DND-41 (cell line): ENCODE measurements at regions not wholly inside any gene's neighbourhood (a gene's known extent, or its start where the extent isn't known, plus 50 kb on each side); places are given as distances from the start of the nearest gene placed in this dataset.

Source experiments
- ATAC-seq: fragments of 200-7000 bp; cut with Tn5 transposase; 3 replicates; pipeline ENCODE4 v1.9.1; 2021; ENCODE audit warnings: low read depth; ENCODE audit not compliant: insufficient read depth
- DNase-seq: peaks from one replicate; pipeline ENCODE4 v3.0.0-alpha.2; 2020
- H2AFZ ChIP-seq: 2 replicates; pipeline ENCODE4 v1.6.0; 2012; ENCODE audit warnings: low read depth, low read length
- H3K27ac ChIP-seq: 2 replicates; pipeline ENCODE4 v1.5.1; 2012; ENCODE audit warnings: low read length, inconsistent platforms
- H3K27me3 ChIP-seq: fragments of 200-600 bp; sonication (generic); 2 replicates; pipeline ENCODE4 v1.6.0; 2012; ENCODE audit warnings: low read length, mild to moderate bottlenecking, inconsistent platforms; ENCODE audit not compliant: insufficient read depth, poor library complexity
- H3K36me3 ChIP-seq: 2 replicates; pipeline ENCODE4 v1.5.1; 2012; ENCODE audit warnings: low read length, inconsistent platforms; ENCODE audit not compliant: insufficient read depth
- H3K4me1 ChIP-seq: 2 replicates; pipeline ENCODE4 v1.5.1; 2012; ENCODE audit warnings: mild to moderate bottlenecking, low read length; ENCODE audit not compliant: insufficient read depth
- H3K4me2 ChIP-seq: 2 replicates; pipeline ENCODE4 v1.6.0; 2012; ENCODE audit warnings: mild to moderate bottlenecking, moderate library complexity, low read length, inconsistent platforms; ENCODE audit not compliant: insufficient read depth
- H3K4me3 ChIP-seq, 2 experiments: fragments of 200-600 bp in 1 of 2; shearing (Covaris generic) in 1 of 2; 2 replicates each; pipeline ENCODE4 v1.5.1; 2012 to 2016; ENCODE audit warnings: inconsistent platforms in 2 of 2, low read length in 2 of 2, mild to moderate bottlenecking in 2 of 2, low read depth in 1 of 2, moderate library complexity in 1 of 2
- H3K79me2 ChIP-seq: 2 replicates; pipeline ENCODE4 v1.6.0; 2012; ENCODE audit warnings: low read length, inconsistent platforms; ENCODE audit not compliant: insufficient read depth
- H3K9ac ChIP-seq: 2 replicates; pipeline ENCODE4 v1.6.0; 2012; ENCODE audit warnings: low read depth, mild to moderate bottlenecking, inconsistent platforms, low read length, moderate library complexity
- H3K9me3 ChIP-seq: 2 replicates; pipeline ENCODE4 v1.5.1; 2012; ENCODE audit warnings: low read length, moderate library complexity, mild to moderate bottlenecking, inconsistent platforms; ENCODE audit not compliant: insufficient read depth, severe bottlenecking
- H4K20me1 ChIP-seq: 2 replicates; pipeline ENCODE4 v1.6.0; 2012; ENCODE audit warnings: low read length; ENCODE audit not compliant: insufficient read depth
- EZH2 ChIP-seq: IDR thresholded peaks from 3 replicates; pipeline ENCODE4 v1.6.1; 2012; ENCODE audit warnings: borderline replicate concordance, low read depth, mild to moderate bottlenecking, moderate library complexity, low read length, inconsistent platforms; ENCODE audit not compliant: severe bottlenecking
- TF ChIP-seq, protein P1 (sequence below): IDR thresholded peaks from 2 replicates; pipeline ENCODE4 v1.5.1; 2012; ENCODE audit warnings: borderline replicate concordance, low read length, moderate library complexity, mild to moderate bottlenecking; ENCODE audit not compliant: poor library complexity, severe bottlenecking; ENCODE audit errors: extremely low read depth

DNA sequence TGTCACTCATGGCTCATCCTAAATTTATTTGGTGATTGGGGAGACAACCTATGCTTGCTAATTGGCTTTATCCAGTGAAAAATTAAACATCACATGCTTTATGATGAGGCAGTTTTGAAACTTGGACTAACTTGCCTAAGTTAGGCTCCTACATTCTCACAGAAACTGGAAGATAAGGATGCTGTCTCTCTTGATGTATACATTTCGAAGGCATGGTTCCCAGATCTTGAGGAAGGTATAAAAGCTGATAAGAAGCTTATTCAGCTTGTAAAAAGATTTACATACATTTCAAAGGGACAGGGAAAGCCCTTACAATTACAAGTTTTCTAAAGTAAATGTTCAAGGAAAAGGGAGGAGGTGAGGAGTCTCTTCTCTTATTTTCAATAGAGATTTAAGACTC lies 561.7 kb downstream of the IPMK start:
- Histone ChIP-seq H3K4me3 (no peak overlapping the region), H3K27ac (no peak overlapping the region), H3K27me3 (no peaks in the 10 kb centered on the region), H2AFZ (no peak overlapping the region), H3K9ac (no peak overlapping the region), H3K79me2 (no peaks in the 10 kb centered on the region), H3K4me1 (no peaks in the 10 kb centered on the region), H3K4me2 (no peak overlapping the region), H3K36me3 (no peaks in the 10 kb centered on the region), H3K9me3 (no peaks in the 10 kb centered on the region), H4K20me1 (no peaks in the 10 kb centered on the region)
- ATAC-seq, result no peak
- no peak for TF ChIP-seq EZH2
- TF ChIP-seq, protein P1, sequence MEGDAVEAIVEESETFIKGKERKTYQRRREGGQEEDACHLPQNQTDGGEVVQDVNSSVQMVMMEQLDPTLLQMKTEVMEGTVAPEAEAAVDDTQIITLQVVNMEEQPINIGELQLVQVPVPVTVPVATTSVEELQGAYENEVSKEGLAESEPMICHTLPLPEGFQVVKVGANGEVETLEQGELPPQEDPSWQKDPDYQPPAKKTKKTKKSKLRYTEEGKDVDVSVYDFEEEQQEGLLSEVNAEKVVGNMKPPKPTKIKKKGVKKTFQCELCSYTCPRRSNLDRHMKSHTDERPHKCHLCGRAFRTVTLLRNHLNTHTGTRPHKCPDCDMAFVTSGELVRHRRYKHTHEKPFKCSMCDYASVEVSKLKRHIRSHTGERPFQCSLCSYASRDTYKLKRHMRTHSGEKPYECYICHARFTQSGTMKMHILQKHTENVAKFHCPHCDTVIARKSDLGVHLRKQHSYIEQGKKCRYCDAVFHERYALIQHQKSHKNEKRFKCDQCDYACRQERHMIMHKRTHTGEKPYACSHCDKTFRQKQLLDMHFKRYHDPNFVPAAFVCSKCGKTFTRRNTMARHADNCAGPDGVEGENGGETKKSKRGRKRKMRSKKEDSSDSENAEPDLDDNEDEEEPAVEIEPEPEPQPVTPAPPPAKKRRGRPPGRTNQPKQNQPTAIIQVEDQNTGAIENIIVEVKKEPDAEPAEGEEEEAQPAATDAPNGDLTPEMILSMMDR, result no peak
- DNase-seq, result no peak

DNA sequence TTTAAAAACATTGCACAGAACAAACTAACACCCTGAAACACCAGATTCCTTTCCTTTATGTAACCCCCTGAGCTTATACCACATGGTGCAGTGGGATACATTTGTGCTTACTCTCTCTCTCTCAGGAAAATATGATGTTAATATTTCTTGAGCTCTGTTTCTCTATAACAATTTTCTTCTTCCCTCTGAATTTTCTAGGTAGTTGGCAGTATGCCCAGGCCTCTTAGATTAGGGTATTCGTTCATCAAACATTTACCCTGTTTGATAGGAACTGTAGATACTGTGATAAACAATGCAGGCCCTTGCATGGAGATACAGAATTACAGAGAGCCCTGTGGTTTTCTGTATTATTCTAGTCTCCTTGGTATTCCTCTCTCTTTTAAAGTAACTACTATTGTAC lies 567.8 kb downstream of the IPMK start:
- Histone ChIP-seq H3K4me3 (no peak overlapping the region), H3K27me3 (no peaks in the 10 kb centered on the region), H2AFZ (no peak overlapping the region), H3K4me2 (no peak overlapping the region), H3K79me2 (no peaks in the 10 kb centered on the region), H3K27ac (no peak overlapping the region), H3K4me1 (no peaks in the 10 kb centered on the region), H3K9ac (no peak overlapping the region), H4K20me1 (no peaks in the 10 kb centered on the region), H3K9me3 (no peaks in the 10 kb centered on the region), H3K36me3 (no peaks in the 10 kb centered on the region)
- no peak for TF ChIP-seq EZH2
- no peak for ATAC-seq
- DNase-seq, result no peak

DNA sequence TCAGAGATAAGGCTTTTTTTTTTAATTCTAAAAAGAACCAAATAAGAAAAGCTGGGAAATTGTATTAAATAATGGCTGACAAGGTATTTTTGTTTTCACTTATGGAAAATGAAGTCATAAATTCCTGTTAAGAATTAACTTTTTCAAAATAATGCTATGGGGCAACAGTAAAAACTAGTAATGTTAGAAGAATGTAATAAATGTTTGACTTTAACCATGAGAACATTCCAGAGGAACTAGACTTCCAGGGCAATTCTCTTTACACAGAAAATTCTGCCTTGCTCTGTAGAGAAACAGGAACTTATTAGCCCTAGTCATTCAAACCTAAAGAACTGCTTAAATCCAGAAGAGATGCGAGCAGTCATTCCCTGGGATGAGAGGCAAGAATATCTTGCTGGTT lies 571.1 kb downstream of the IPMK start:
- no peaks in the 10 kb centered on the region for H3K79me2 ChIP-seq
- no peak for ATAC-seq
- H3K27ac ChIP-seq, result no peak overlapping the region
- no peak overlapping the region for H3K4me2 ChIP-seq
- no peaks in the 10 kb centered on the region for H4K20me1 ChIP-seq
- no peak for TF ChIP-seq EZH2
- TF ChIP-seq, protein P1, result no peak
- H2AFZ ChIP-seq, result no peak overlapping the region
- H3K9me3 ChIP-seq, result no peaks in the 10 kb centered on the region
- no peaks in the 10 kb centered on the region for H3K27me3 ChIP-seq
- no peaks in the 10 kb centered on the region for H3K4me1 ChIP-seq
- no peaks in the 10 kb centered on the region for H3K36me3 ChIP-seq
- no peak overlapping the region for H3K4me3 ChIP-seq
- DNase-seq, result no peak
- no peak overlapping the region for H3K9ac ChIP-seq

DNA sequence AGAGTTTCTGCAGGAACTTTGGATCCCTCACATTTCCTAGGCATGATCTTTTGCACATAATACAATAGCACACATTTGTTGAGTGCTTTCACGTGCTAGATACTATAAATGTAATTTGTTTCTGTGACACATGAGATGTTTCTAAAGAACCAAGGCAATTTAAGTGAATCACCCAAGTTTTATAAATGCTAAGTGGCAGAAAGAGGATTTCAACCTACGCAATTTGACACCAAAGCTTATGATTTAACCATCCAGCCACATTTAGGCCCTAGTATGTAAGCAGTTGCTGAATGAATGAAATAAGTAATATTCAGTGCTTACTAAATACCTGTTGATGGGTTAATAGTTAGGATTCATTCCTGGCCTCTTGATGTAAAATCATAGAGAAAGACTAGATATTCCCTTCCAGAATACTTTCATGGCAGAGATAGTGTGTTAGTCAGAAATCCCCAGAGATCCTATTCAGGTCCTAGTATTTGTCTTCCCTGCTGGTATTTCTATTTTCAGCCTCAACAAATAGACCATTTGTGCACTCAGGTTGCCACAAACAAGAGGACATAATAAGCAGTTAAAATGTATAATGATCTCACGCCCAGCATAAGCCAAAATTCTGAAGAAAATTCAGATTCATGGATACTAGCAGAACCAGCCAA lies 572.6 kb downstream of the IPMK start:
- Histone ChIP-seq H3K4me3 (no peak overlapping the region), H3K9ac (no peak overlapping the region), H3K9me3 (no peaks in the 10 kb centered on the region), H3K36me3 (no peaks in the 10 kb centered on the region), H3K27ac (no peak overlapping the region), H3K4me2 (no peak overlapping the region), H3K79me2 (no peaks in the 10 kb centered on the region), H3K27me3 (no peaks in the 10 kb centered on the region), H2AFZ (no peak overlapping the region), H3K4me1 (no peaks in the 10 kb centered on the region), H4K20me1 (no peaks in the 10 kb centered on the region)
- DNase-seq, result no peak
- TF ChIP-seq, protein P1, result no peak
- TF ChIP-seq EZH2, result no peak
- ATAC-seq, result no peak
